GM19395 (cell line): ENCODE measurements at regions not wholly inside any gene's neighbourhood (a gene's known extent, or its start where the extent isn't known, plus 50 kb on each side); places are given as distances from the start of the nearest gene placed in this dataset.

Experiments used
- ATAC-seq: cut with Tn5 transposase; IDR thresholded peaks from one replicate; pipeline ENCODE4 v1.9.1; 2021; ENCODE audit warnings: mild to moderate bottlenecking, moderate library complexity; ENCODE audit not compliant: unreplicated experiment

GRCh38 chr6:113315879-113316278 lies 541.3 kb upstream of the MARCKS start:
- no peak for ATAC-seq

- no peak for ATAC-seq
Observed at GRCh38 chr6:113317442-113317841, 539.7 kb upstream of the MARCKS start.

DNA sequence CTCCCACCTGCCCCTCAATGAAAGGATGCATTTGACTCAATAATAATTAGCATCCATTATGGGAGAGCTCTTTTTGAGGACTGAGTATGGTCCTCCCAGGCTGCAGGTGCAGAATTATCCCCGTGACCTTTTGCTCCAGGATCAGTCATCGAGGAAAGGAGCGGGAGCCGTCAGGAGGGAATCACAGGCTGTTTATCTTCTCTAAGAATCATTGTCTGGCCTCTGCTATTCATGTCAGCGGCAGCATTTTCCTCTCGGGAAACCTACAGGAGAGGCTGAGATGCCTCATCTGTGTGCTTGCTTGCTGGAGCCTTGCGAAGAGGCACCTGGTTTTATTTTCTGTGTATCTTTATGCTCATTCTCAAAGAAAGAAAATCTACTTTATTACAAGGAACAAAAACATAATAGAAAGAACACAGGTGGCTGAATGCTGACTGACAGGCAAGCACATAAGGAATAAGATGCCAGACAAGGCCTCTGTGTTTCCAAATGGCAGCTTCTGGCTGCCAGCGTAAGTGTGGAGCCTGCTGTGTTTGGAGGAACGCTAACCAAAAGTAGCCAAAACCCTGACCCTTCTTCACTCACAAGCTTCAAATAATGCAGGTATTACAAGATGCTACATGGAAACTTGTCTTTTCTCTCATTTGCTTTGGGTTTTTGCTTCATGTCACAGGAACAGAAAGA lies 539.1 kb upstream of the MARCKS start:
- ATAC-seq = no peak

- ATAC-seq = no peak
Observed at GRCh38 chr6:113318575-113318917, 538.6 kb upstream of the MARCKS start.

DNA sequence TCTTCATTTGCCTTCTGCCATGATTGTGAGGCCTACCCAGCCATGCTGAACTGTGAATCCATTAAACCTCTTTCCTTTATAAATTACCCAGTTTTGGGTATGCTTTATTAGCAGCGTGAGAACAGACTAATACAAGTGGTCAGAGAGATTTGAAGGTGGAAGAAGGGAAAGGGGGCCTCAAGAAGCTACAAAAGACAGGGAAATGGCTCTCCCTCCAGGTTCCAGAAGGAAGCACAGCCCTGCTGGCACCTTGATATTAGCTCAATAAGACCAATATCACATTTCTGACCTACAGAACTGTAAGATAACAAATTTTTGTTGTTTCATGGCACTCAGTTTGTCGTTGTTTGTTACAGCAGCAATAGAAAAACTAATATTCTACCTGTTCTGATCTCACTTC lies 536.5 kb upstream of the MARCKS start:
- ATAC-seq = no peak

- no peak for ATAC-seq
Observed at GRCh38 chr6:113326781-113327180, 530.4 kb upstream of the MARCKS start.

DNA sequence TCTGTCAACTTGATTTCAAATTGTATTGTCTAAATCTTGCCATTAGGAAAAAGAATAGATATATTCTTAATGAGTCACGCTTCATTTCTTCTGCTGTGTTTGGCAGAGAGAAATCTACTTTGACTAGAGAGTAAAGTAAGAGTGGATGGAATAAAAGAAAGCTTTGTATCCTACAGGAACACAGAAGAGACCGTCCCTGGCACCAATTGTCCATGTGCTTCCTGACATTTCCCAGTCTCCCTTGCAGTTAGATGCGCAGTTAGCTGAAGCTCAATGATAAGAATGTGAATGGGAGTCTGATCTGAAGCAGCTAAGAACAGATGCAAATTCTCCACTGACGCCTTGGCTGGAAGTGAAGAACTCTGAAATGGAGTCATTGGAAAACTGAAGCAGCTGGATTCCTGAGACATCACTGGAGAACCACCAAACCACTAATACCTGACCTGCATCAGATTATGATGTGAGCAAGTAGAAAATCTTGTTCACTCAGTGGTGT lies 528.2 kb upstream of the MARCKS start:
- no peak for ATAC-seq

DNA sequence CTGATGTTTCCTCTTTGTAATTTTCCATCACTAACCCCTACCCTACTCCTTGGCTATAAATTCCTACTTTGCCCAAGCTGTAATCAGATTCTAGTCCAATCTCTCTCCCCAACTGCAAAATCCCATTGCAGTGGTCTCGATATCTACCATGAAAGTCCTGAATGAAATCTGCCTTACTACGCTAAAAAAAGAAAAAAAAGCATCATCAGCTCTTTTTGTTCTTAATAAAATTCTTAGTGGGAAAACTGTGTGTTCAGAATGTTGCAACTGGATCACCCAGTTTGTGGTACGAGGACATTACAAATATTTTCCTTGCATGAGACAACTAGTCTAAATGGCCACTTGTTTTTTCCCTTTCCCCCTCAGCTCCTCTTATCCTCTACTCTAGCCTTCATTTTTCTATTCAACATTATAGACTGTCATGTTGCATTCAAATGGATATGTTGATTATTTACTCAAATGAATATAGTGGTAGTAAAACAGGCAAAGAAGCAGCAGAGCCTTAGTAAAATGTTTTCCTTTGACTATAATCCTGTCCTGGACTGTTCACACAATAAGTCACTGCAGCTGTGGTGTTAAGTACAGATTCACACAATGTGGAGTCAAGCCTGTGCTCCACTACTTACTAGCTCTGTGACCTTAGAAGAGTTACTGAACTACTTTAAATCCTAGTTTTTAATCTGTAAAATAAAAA lies 527.1 kb upstream of the MARCKS start:
- no peak for ATAC-seq

GRCh38 chr6:113330636-113330946 lies 526.6 kb upstream of the MARCKS start:
- ATAC-seq = no peak

DNA sequence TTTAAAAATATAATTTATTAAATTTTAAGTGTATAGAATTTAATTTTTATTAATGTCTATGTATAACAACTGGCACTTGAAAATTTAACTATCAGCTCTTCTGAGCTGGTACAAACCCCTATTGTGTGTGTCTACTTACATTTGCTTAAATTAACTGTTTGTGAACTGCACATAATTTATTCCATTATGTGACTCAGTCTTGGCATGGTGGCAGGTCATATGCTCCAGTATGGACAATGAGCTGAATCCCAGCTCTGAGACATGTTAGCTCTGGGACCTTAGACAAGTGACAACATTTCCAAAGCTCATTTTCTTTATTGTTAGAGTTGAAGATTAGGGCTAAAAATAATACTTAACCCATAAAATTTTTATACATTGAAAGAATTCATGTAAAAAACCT lies 526.1 kb upstream of the MARCKS start:
- ATAC-seq = no peak

GRCh38 chr6:113338644-113339043 lies 518.5 kb upstream of the MARCKS start:
- no peak for ATAC-seq

DNA sequence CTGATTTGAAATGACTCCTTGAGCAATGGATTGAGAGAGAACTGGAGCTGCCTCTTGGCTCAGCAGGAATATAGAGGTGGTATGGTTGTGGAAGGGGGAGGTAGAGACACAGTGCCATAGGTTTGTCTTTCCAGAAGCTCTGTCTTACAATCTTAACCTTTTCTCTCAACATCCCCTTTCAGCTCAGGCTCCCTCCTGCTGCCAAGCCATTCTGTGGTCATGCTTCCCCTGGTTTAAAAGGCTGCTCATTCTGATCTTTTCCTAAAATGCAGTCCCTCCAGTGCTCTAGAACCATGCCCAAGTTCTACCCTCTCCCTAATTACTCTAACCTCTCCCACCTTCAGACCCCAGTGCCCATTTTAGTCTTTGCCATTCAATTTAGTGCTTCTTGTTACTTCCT lies 517.9 kb upstream of the MARCKS start:
- no peak for ATAC-seq

DNA sequence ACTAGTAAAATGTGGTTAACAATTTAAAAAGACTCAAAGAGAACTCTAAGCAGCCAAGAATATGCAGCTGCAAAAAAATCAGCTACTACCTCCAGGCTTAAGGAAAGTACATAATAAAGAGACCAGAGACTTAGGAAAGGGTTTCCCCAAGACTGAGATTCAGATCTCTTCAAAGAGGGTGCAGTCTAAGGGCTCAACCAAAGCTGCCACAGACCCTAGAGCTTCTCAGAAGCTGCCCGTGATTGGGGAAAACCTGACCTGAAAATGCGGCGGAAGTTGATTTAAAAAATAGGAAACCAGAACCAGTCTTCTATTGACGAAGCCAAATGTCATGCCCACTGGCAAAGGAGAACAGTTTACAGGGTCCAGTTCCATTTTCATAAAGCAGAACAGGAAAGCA lies 516.8 kb upstream of the MARCKS start:
- ATAC-seq = no peak

DNA sequence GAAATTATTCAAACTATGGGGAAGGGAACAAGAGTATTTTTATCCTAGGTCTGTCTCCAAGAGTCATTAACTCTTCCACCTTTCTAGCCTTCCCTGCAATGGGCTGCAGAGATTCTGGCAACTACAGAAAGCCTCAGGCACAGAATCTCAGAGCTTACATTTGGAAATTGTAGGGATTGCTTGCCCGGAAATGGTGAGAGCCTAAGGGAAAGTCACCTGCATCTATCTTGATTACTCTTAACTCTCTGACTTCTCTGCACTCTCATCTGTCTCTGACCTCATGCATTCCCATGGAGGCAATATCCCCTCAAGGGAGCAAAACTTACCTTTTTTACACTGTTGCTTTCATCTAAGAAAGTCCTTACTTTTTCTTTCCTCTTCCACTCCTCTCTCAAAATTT lies 513.2 kb upstream of the MARCKS start:
- no peak for ATAC-seq

- ATAC-seq = no peak
Observed at GRCh38 chr6:113344969-113345368, 512.2 kb upstream of the MARCKS start.

GRCh38 chr6:113347436-113347835 lies 509.7 kb upstream of the MARCKS start:
- ATAC-seq = no peak

DNA sequence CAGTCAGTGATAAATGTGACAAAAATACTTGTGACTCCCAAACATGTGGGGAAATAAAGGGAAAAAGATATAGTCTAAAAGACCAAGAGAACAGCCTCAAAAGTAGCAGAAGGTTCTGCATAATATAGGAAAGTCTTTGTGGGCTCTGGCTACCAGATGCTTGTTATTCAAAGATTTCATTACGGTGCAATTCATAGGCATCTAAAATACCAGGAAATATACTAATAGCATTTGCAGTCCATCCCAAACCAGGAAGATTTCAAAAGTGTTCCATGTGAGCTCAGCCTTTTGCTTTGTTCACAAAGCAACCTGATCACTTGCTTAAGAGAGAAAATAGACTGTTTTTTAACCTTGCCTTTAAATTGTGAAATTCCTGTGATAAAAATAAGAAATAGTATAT lies 506.7 kb upstream of the MARCKS start:
- no peak for ATAC-seq

DNA sequence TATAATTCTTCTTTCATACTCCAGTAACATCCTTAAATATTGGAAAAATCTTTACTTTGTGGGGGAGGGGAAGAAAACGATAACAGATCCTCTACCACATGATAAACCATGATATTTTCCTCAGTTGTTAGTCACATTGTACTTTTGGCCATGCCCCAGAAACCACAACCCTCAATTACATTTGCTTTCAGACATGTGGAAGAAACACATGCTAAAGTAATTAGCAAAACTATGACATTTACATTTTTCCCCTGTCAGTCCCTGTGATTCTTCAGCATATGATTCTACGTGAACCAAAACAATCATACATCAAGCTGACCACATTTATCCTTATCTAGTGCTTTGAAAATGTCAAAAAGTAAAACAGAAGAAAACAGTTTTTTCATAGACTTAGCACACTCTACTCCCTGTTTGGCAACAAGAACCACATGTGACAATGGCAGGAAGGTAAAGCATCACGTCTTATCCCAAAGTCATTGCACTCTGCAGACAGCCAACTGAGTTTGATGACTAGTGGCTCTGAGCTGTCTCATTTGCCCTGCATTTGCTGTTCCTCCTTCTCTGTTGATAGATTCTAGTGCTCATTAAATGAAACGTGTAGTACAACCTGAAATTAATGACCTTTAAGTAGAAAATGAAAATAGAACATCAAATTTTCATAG lies 505.8 kb upstream of the MARCKS start:
- ATAC-seq = no peak

DNA sequence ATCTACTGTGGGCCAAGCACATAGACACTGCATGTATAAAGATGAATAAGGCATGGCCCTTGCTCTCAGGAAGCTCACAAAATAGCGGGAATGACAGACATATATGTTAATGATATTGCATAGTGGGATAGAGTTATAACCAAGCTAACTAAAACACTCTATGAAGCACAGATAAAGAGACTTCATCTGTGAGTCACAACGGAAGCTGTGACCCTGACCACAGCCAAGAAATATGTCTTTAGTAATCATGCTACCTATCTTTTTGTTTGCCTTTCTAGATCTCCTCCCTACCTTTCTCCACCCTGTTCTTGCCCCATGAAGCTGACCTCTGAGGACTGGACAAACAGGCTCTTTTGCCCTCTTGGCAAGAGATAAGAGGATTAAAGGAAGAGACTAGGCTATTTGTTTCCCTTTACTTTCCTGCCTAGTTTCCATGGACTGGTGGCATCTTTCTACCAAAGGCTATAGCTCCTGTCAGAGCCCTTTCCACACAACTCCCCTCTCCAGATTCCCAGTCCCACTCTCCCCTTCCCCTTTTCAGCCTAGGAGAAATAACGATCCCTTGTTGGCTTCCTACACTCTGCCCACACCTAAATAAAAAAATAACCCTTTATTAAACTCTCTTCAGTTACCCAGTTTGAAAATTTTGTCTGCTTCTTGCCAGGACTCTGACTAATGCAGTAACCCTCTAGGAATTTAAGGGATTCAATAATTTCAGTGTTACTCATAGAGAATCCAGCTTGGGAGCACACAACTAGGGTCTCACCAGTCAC lies 504.9 kb upstream of the MARCKS start:
- no peak for ATAC-seq

- ATAC-seq = no peak
Observed at GRCh38 chr6:113352831-113353230, 504.3 kb upstream of the MARCKS start.

GRCh38 chr6:113353392-113353791 lies 503.8 kb upstream of the MARCKS start:
- ATAC-seq = no peak
